Lower leg skin (tissue), 4 donors: ENCODE measurements at regions not wholly inside any gene's neighbourhood (a gene's known extent, or its start where the extent isn't known, plus 50 kb on each side); places are given as distances from the start of the nearest gene placed in this dataset.

Experiments used
- DNase-seq, 2 donors: peaks; one replicate each; pipeline ENCODE4 v3.0.0-alpha.2; 2019; ENCODE audit warnings: low spot score in 2 of 2
- H3K4me3 ChIP-seq: fragments of 200-600 bp; sonication (generic); 2 replicates; pipeline ENCODE4 v1.5.1; 2017; ENCODE audit warnings: mild to moderate bottlenecking, low read depth; ENCODE audit not compliant: poor library complexity, severe bottlenecking
- POLR2A ChIP-seq, 2 donors: fragments of 450-650 bp; IDR thresholded peaks; one replicate each; pipeline ENCODE4 v1.6.1; 2016 to 2017; ENCODE audit warnings: antibody characterized with exemption in 2 of 2, mild to moderate bottlenecking in 1 of 2, moderate library complexity in 1 of 2
- WGBS, 2 donors: methylation state at CpG; one replicate each; pipeline ENCODE4 v1.1.5; 2018; 5-methylcytosine and 5-hydroxymethylcytosine counted together
- intact Hi-C: fragments of 100-400 bp; cut with DNase I; formaldehyde crosslinking; loops from one replicate; pipeline ENCODE4 v1.15.0; 2023; ENCODE audit warnings: low total_unique reads
- TF ChIP-seq, protein P1 (sequence below), 3 donors: fragments of 450-650 bp; IDR thresholded peaks; one replicate each; pipeline ENCODE4 v1.5.1; 2016; ENCODE audit warnings: antibody characterized with exemption in 3 of 3, mild to moderate bottlenecking in 3 of 3, moderate library complexity in 2 of 3

DNA sequence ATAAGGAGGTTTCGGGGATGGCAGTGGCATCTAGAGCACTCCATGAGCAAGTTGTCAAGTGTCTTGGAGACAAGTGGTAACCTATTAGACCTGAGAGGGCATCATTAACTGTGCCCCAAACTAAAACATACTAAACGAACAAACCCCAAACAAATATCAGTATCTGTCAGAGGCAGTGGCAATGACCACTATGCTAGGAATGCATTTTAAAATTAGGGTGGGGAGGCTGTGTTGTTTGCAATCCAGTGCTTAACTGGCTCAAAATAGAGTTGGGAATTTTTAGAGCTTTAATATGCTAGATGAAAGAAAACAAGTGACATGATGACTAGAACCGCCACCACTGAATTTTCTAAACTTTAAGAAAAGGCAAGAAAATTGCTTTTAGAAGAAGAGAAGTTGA, 51.8 kb upstream of the TPRG1 start:
- 71 to 90% methylated on average over 3 of the region's 3 CpGs for WGBS, 2 donors
- no peak for DNase-seq
- TF ChIP-seq, protein P1, sequence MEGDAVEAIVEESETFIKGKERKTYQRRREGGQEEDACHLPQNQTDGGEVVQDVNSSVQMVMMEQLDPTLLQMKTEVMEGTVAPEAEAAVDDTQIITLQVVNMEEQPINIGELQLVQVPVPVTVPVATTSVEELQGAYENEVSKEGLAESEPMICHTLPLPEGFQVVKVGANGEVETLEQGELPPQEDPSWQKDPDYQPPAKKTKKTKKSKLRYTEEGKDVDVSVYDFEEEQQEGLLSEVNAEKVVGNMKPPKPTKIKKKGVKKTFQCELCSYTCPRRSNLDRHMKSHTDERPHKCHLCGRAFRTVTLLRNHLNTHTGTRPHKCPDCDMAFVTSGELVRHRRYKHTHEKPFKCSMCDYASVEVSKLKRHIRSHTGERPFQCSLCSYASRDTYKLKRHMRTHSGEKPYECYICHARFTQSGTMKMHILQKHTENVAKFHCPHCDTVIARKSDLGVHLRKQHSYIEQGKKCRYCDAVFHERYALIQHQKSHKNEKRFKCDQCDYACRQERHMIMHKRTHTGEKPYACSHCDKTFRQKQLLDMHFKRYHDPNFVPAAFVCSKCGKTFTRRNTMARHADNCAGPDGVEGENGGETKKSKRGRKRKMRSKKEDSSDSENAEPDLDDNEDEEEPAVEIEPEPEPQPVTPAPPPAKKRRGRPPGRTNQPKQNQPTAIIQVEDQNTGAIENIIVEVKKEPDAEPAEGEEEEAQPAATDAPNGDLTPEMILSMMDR (IDR thresholded peaks at IDR 0.05): no peak
- TF ChIP-seq POLR2A (IDR thresholded peaks at IDR 0.05): no peak
- intact Hi-C loops: no loop called here
- no peak overlapping the region for H3K4me3 ChIP-seq

DNA sequence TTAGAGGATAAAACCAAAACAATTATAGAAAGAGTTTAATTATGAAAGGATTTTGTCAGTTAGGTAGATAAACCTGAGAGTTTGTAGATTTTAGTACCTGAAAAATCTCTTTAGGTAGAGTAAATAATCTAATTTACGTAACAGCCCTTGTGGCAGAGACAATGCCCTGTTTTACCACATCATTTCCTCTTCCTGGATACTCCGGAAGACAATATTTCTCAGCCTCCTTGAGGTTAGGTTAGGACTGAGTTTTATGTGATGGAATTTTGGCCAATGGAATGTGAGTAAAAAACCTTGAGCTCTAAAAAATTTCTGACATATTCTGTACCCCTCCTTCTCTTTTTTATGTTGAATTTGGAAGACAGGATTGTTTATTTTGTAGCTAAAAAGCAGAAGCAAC, 50.7 kb upstream of the TPRG1 start:
- intact Hi-C loops: no loop called here
- H3K4me3 ChIP-seq: no peak overlapping the region
- no peak for DNase-seq
- WGBS, 2 donors: 62 to 78% methylated on average over 2 of the region's 2 CpGs
- TF ChIP-seq, protein P1 (IDR thresholded peaks at IDR 0.05): no peak
- TF ChIP-seq POLR2A (IDR thresholded peaks at IDR 0.05): no peak
